ENCODE measurements at regions not wholly inside any gene's neighbourhood (a gene's known extent, or its start where the extent isn't known, plus 50 kb on each side); places are given as distances from the start of the nearest gene placed in this dataset.

GRCh38 chr18:43572163-43572562 lies 294.9 kb upstream of the SYT4 start:
- Histone ChIP-seq H3K4me1 (ENCODE audit: control insufficient read depth, low read depth, low read length) (peaks cover 5% of the 10 kb centered on the region), H3K9ac (ENCODE audit: low read length) (no peak overlapping the region), H3K9me3 (ENCODE audit: control insufficient read depth, low read depth, low read length) (no peaks in the 10 kb centered on the region), H3K4me3 (ENCODE audit: low read length) (no peak overlapping the region), H3K27me3 (ENCODE audit: control insufficient read depth, insufficient read depth, low read length) (no peaks in the 10 kb centered on the region), H3K36me3 (ENCODE audit: control insufficient read depth, low read depth, low read length) (no peaks in the 10 kb centered on the region), H3K27ac (ENCODE audit: low read length) (no peak overlapping the region)

DNA sequence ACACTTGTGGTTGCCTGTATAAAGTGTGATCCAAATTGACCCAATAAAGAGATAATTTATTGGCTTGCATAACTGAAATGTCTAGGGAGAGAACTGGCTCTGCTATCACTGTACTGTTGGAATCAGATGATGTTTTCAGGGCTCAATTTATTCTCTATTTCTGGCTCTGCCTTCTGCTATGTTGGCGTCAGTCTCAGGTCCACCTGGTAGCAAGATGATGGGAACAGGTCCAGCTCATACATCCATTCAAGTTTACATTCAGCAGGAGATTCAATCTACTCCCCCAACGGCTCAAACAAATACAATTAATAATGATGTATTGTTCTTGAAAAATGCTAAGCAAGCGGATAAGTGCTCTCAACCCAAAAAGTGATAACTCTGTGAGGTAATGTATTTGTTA lies 297.7 kb upstream of the SYT4 start:
- Histone ChIP-seq H3K9ac (ENCODE audit: low read length) (no peak overlapping the region), H3K36me3 (ENCODE audit: control insufficient read depth, low read depth, low read length) (no peaks in the 10 kb centered on the region), H3K4me1 (ENCODE audit: control insufficient read depth, low read depth, low read length) (peaks cover 5% of the 10 kb centered on the region), H3K27me3 (ENCODE audit: control insufficient read depth, insufficient read depth, low read length) (no peaks in the 10 kb centered on the region), H3K4me3 (ENCODE audit: low read length) (no peak overlapping the region), H3K9me3 (ENCODE audit: control insufficient read depth, low read depth, low read length) (no peaks in the 10 kb centered on the region), H3K27ac (ENCODE audit: low read length) (no peak overlapping the region)

DNA sequence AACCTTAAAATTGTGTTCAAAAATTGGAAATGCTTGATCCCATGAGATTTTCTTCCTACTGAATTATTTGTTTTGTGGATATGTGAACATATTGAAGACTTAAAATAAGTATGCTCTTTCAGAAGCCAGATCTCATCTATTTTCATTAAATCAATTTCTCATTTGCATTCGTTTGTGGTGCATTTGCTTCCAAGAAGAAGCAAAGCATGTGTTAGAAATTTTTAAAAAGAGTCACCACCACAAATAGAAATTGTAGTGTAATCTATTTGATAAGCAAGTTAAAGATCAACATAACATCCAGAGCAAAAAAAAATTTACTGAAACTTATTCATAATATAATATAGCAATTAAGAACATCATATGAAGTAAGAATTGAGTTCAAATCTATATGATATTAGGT lies 300.9 kb upstream of the SYT4 start:
- Histone ChIP-seq H3K9ac (ENCODE audit: low read length) (no peak overlapping the region), H3K4me1 (ENCODE audit: control insufficient read depth, low read depth, low read length) (no peaks in the 10 kb centered on the region), H3K27ac (ENCODE audit: low read length) (no peak overlapping the region), H3K27me3 (ENCODE audit: control insufficient read depth, insufficient read depth, low read length) (no peaks in the 10 kb centered on the region), H3K4me3 (ENCODE audit: low read length) (no peak overlapping the region), H3K9me3 (ENCODE audit: control insufficient read depth, low read depth, low read length) (no peaks in the 10 kb centered on the region), H3K36me3 (ENCODE audit: control insufficient read depth, low read depth, low read length) (no peaks in the 10 kb centered on the region)

- Histone ChIP-seq H3K4me3 (ENCODE audit: low read length) (no peak overlapping the region), H3K4me1 (ENCODE audit: control insufficient read depth, low read depth, low read length) (no peaks in the 10 kb centered on the region), H3K36me3 (ENCODE audit: control insufficient read depth, low read depth, low read length) (no peaks in the 10 kb centered on the region), H3K27me3 (ENCODE audit: control insufficient read depth, insufficient read depth, low read length) (no peaks in the 10 kb centered on the region), H3K9me3 (ENCODE audit: control insufficient read depth, low read depth, low read length) (no peaks in the 10 kb centered on the region), H3K27ac (ENCODE audit: low read length) (no peak overlapping the region), H3K9ac (ENCODE audit: low read length) (no peak overlapping the region)
These were observed 301.4 kb upstream of the SYT4 start for GRCh38 chr18:43578706-43579105.

GRCh38 chr18:43581936-43582519 lies 304.7 kb upstream of the SYT4 start:
- H3K9ac ChIP-seq (ENCODE audit: low read length), result no peak overlapping the region
- no peak overlapping the region for H3K27ac ChIP-seq (ENCODE audit: low read length)
- H3K9me3 ChIP-seq (ENCODE audit: control insufficient read depth, low read depth, low read length), result no peaks in the 10 kb centered on the region
- no peaks in the 10 kb centered on the region for H3K36me3 ChIP-seq (ENCODE audit: control insufficient read depth, low read depth, low read length)
- H3K4me3 ChIP-seq (ENCODE audit: low read length), result no peak overlapping the region
- no peaks in the 10 kb centered on the region for H3K4me1 ChIP-seq (ENCODE audit: control insufficient read depth, low read depth, low read length)
- H3K27me3 ChIP-seq (ENCODE audit: control insufficient read depth, insufficient read depth, low read length), result no peaks in the 10 kb centered on the region

GRCh38 chr18:43587538-43588153 lies 310.4 kb upstream of the SYT4 start:
- Histone ChIP-seq H3K4me3 (ENCODE audit: low read length) (no peak overlapping the region), H3K9me3 (ENCODE audit: control insufficient read depth, low read depth, low read length) (no peaks in the 10 kb centered on the region), H3K27me3 (ENCODE audit: control insufficient read depth, insufficient read depth, low read length) (no peaks in the 10 kb centered on the region), H3K4me1 (ENCODE audit: control insufficient read depth, low read depth, low read length) (no peaks in the 10 kb centered on the region), H3K9ac (ENCODE audit: low read length) (no peak overlapping the region), H3K36me3 (ENCODE audit: control insufficient read depth, low read depth, low read length) (no peaks in the 10 kb centered on the region), H3K27ac (ENCODE audit: low read length) (no peak overlapping the region)

DNA sequence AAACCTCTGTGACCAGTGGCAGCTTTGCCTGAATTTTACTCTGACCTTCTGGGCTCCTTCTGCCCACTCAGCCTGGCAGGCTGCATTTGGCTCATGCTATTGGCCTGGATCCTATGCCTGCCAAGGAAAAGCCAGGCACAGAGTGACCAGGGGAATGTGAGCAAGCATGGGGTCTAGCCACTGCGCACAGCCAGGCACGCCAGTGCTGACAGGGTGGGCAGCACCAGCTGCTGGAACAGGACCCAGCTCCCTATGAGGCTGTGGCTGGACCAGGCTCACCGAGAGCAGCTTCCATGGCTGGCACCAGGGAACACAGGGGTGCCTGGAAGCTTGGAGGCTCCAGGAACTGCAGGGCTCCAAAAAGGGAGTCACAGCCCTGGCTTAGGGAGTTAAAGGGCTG lies 311.5 kb upstream of the SYT4 start:
- Histone ChIP-seq H3K27ac (ENCODE audit: low read length) (no peak overlapping the region), H3K36me3 (ENCODE audit: control insufficient read depth, low read depth, low read length) (no peaks in the 10 kb centered on the region), H3K27me3 (ENCODE audit: control insufficient read depth, insufficient read depth, low read length) (no peaks in the 10 kb centered on the region), H3K4me1 (ENCODE audit: control insufficient read depth, low read depth, low read length) (no peaks in the 10 kb centered on the region), H3K9me3 (ENCODE audit: control insufficient read depth, low read depth, low read length) (no peaks in the 10 kb centered on the region), H3K9ac (ENCODE audit: low read length) (no peak overlapping the region), H3K4me3 (ENCODE audit: low read length) (no peak overlapping the region)

GRCh38 chr18:43589611-43590151 lies 312.4 kb upstream of the SYT4 start:
- Histone ChIP-seq H3K36me3 (ENCODE audit: control insufficient read depth, low read depth, low read length) (no peaks in the 10 kb centered on the region), H3K27ac (ENCODE audit: low read length) (no peak overlapping the region), H3K4me1 (ENCODE audit: control insufficient read depth, low read depth, low read length) (no peaks in the 10 kb centered on the region), H3K9me3 (ENCODE audit: control insufficient read depth, low read depth, low read length) (no peaks in the 10 kb centered on the region), H3K27me3 (ENCODE audit: control insufficient read depth, insufficient read depth, low read length) (no peaks in the 10 kb centered on the region), H3K4me3 (ENCODE audit: low read length) (no peak overlapping the region), H3K9ac (ENCODE audit: low read length) (no peak overlapping the region)

DNA sequence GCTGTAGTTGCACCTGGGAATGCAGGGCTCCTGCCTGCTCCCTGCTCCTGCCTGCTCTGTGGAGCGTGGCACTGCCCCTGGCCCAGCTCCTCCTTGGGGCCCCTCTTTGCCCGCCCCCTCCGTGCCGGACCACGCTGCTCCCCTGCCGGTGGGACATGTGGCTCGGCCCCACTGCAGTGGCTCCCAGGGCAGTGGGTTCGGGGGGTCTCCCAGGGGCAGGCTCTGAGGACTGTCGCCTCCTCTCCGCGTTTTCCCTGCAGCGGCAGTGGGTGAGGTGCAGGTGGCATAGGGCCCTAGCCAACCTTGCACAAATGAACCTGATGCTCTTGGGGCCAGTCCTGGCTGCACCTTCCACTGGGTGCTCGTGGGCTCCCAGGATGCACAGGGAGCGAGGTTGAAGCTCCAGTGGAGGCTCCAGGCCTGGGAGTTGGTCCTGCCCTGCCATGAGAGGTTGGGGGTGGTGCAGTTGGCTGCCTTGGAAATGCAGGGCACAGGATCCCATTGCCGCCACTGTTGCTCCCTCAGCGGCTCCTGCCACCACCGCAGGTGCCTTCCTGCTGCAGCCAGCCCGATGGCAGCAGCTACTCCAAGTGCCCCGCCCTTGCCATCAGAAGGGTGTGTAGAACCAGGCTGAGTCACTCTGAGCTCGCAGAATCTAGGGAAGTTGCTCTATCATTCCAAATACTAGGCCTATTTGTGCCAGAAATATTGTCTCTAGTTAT lies 313.1 kb upstream of the SYT4 start:
- Histone ChIP-seq H3K4me1 (ENCODE audit: control insufficient read depth, low read depth, low read length) (no peaks in the 10 kb centered on the region), H3K27ac (ENCODE audit: low read length) (no peak overlapping the region), H3K27me3 (ENCODE audit: control insufficient read depth, insufficient read depth, low read length) (no peaks in the 10 kb centered on the region), H3K9ac (ENCODE audit: low read length) (no peak overlapping the region), H3K9me3 (ENCODE audit: control insufficient read depth, low read depth, low read length) (no peaks in the 10 kb centered on the region), H3K4me3 (ENCODE audit: low read length) (no peak overlapping the region), H3K36me3 (ENCODE audit: control insufficient read depth, low read depth, low read length) (no peaks in the 10 kb centered on the region)

DNA sequence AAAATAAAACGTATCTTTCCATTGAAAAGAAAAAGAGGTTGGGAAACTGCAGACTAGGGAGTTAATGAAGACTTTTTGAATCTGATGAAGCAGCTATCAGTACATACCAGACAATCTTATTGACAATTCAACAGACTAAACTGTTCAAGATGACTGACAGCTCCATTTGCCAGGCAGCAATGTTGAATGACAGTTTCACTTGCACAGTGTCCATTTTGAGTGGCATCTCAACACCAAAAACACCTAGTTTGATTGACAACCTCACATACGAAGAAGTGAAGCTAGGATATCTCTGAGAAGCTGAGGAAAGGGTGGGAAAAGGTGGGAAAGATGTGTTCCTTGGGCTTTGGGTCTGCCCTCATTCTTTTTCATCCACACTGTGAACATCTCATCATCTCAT lies 315.0 kb upstream of the SYT4 start:
- no peaks in the 10 kb centered on the region for H3K36me3 ChIP-seq (ENCODE audit: control insufficient read depth, low read depth, low read length)
- H3K27me3 ChIP-seq (ENCODE audit: control insufficient read depth, insufficient read depth, low read length), result no peaks in the 10 kb centered on the region
- no peaks in the 10 kb centered on the region for H3K4me1 ChIP-seq (ENCODE audit: control insufficient read depth, low read depth, low read length)
- H3K9ac ChIP-seq (ENCODE audit: low read length), result no peak overlapping the region
- no peak overlapping the region for H3K27ac ChIP-seq (ENCODE audit: low read length)
- no peak overlapping the region for H3K4me3 ChIP-seq (ENCODE audit: low read length)
- H3K9me3 ChIP-seq (ENCODE audit: control insufficient read depth, low read depth, low read length), result no peaks in the 10 kb centered on the region

- Histone ChIP-seq H3K9me3 (ENCODE audit: control insufficient read depth, low read depth, low read length) (no peaks in the 10 kb centered on the region), H3K4me1 (ENCODE audit: control insufficient read depth, low read depth, low read length) (no peaks in the 10 kb centered on the region), H3K9ac (ENCODE audit: low read length) (no peak overlapping the region), H3K36me3 (ENCODE audit: control insufficient read depth, low read depth, low read length) (no peaks in the 10 kb centered on the region), H3K27me3 (ENCODE audit: control insufficient read depth, insufficient read depth, low read length) (no peaks in the 10 kb centered on the region), H3K4me3 (ENCODE audit: low read length) (no peak overlapping the region), H3K27ac (ENCODE audit: low read length) (no peak overlapping the region)
These were observed 318.9 kb upstream of the SYT4 start for GRCh38 chr18:43596105-43596712.

Measured in iPS-18a (cell line).